ENCODE measurements at regions not wholly inside any gene's neighbourhood (a gene's known extent, or its start where the extent isn't known, plus 50 kb on each side); places are given as distances from the start of the nearest gene placed in this dataset.

DNA sequence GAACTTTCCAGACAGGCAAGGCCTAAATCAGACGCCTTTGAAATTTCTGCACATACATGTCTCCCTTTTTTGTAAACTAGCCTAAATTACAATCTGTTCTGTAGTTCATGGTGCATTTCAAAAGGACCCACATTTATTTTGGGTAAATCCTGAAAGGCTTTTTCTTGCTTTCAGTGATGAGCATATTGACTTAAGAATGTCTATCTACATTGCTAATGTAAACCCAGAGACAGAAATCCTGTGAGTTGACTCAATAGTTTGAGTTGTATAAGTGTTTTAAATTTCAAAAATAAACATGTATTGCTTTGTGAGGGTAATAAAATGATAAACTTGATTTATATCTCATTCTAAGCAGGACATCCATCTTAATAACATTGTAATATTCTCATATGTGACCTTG, 977.0 kb upstream of the NR2F2 start:
- no peaks in the 10 kb centered on the region for H3K36me3 Mint-ChIP-seq (ENCODE audit: insufficient read depth, unreplicated experiment)

DNA sequence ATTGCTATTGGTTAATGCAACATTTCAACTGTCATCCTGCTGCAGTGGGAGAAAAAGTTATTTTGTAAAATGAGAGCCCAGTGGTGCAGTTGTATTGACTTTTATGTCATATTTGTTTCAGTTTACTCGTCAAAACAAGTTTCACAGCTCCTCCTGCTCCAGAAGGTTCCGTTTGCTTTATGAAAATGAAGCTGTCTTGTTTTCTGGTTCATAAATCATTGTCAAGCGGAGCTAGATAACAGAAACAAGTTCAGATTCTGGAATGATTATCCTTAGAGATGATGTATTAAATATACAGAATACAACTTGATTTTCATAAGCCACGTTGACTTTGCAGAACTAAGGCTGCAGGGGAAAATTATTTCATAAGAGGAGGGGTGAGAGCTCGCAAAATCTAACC, 970.5 kb upstream of the NR2F2 start:
- intact Hi-C loops (cut with micrococcal nuclease): no loop called here
- DNase-seq (ENCODE audit: unreplicated experiment): no peak
- no TSS peak for BruUV-seq (replicated peaks)
- TF ChIP-seq, protein P1, sequence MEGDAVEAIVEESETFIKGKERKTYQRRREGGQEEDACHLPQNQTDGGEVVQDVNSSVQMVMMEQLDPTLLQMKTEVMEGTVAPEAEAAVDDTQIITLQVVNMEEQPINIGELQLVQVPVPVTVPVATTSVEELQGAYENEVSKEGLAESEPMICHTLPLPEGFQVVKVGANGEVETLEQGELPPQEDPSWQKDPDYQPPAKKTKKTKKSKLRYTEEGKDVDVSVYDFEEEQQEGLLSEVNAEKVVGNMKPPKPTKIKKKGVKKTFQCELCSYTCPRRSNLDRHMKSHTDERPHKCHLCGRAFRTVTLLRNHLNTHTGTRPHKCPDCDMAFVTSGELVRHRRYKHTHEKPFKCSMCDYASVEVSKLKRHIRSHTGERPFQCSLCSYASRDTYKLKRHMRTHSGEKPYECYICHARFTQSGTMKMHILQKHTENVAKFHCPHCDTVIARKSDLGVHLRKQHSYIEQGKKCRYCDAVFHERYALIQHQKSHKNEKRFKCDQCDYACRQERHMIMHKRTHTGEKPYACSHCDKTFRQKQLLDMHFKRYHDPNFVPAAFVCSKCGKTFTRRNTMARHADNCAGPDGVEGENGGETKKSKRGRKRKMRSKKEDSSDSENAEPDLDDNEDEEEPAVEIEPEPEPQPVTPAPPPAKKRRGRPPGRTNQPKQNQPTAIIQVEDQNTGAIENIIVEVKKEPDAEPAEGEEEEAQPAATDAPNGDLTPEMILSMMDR (IDR thresholded peaks at IDR 0.05; ENCODE audit: unreplicated experiment): no peak
- H3K9me3 Mint-ChIP-seq (ENCODE audit: unreplicated experiment): peaks cover 15% of the 10 kb centered on the region
- CTCF ChIA-PET: interaction anchor here (1.4 kb wide), 1 partner anchor 67 kb away, joined by 3 read pairs; no protein-coding TSS in a partner anchor
- no peak overlapping the region for H3K4me3 Mint-ChIP-seq (ENCODE audit: unreplicated experiment)
- POLR2A ChIA-PET: no interaction called here
- no peaks in the 10 kb centered on the region for H3K27me3 Mint-ChIP-seq (ENCODE audit: insufficient read depth, unreplicated experiment)
- no peaks in the 10 kb centered on the region for H3K36me3 Mint-ChIP-seq (ENCODE audit: insufficient read depth, unreplicated experiment)
- no peaks in the 10 kb centered on the region for H3K4me1 Mint-ChIP-seq (ENCODE audit: insufficient read depth, unreplicated experiment)
- no peak overlapping the region for H3K27ac Mint-ChIP-seq (ENCODE audit: low read depth, unreplicated experiment)

More for the DNA sequence above, 977.0 kb upstream of the NR2F2 start:
- no peak for DNase-seq (ENCODE audit: unreplicated experiment)
- BruUV-seq (replicated peaks): no TSS peak
- H3K27me3 Mint-ChIP-seq (ENCODE audit: insufficient read depth, unreplicated experiment): no peaks in the 10 kb centered on the region
- no peaks in the 10 kb centered on the region for H3K4me1 Mint-ChIP-seq (ENCODE audit: insufficient read depth, unreplicated experiment)
- H3K4me3 Mint-ChIP-seq (ENCODE audit: unreplicated experiment): no peak overlapping the region
- ChIA-PET CTCF (no interaction called here), POLR2A (no interaction called here)
- intact Hi-C loops (cut with micrococcal nuclease): no loop called here
- peaks cover 7% of the 10 kb centered on the region for H3K9me3 Mint-ChIP-seq (ENCODE audit: unreplicated experiment)
- no peak overlapping the region for H3K27ac Mint-ChIP-seq (ENCODE audit: low read depth, unreplicated experiment)
- TF ChIP-seq, protein P1 (IDR thresholded peaks at IDR 0.05; ENCODE audit: unreplicated experiment): no peak

- no peaks in the 10 kb centered on the region for H3K4me1 Mint-ChIP-seq (ENCODE audit: insufficient read depth, unreplicated experiment)
- intact Hi-C loops (cut with micrococcal nuclease): no loop called here
- CTCF ChIA-PET: interaction anchor here (0.6 kb wide), 1 partner anchor 774 kb away, joined by 3 read pairs; no protein-coding TSS in a partner anchor
Measured at GRCh38 chr15:95362306-95362705, 968.2 kb upstream of the NR2F2 start.

DNA sequence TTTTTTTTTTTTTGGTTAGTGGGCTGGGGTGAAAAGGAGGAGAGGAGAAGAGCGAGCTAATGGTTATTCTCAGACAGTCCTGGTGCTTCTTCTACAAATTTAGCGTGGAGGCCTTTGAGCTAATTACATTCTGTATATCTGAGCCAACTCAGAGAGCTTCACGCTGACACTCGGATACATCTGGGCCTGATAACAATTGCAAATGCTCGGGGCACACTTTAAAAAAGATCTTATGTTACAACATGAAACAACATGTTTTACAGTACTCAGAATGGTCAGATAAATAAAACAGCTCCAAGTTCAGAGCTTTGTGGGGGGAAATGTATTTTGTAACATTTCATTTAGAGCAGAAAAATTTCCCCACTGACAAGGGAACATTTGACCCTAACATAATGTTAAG, 966.9 kb upstream of the NR2F2 start:
- CTCF ChIA-PET: interaction anchor here (0.7 kb wide), 2 partner anchors 963 to 1559 kb away, joined by 3 read pairs; no protein-coding TSS in a partner anchor
- Mint-ChIP-seq H3K9me3 (ENCODE audit: unreplicated experiment) (peaks cover 8% of the 10 kb centered on the region), H3K4me3 (ENCODE audit: unreplicated experiment) (no peak overlapping the region), H3K4me1 (ENCODE audit: insufficient read depth, unreplicated experiment) (no peaks in the 10 kb centered on the region), H3K27me3 (ENCODE audit: insufficient read depth, unreplicated experiment) (no peaks in the 10 kb centered on the region), H3K36me3 (ENCODE audit: insufficient read depth, unreplicated experiment) (no peaks in the 10 kb centered on the region), H3K27ac (ENCODE audit: low read depth, unreplicated experiment) (no peak overlapping the region)
- no peak for DNase-seq (ENCODE audit: unreplicated experiment)
- POLR2A ChIA-PET: interaction anchor here (1.3 kb wide), 1 partner anchor 12 kb away, joined by 3 read pairs; no protein-coding TSS in a partner anchor
- intact Hi-C loops (cut with micrococcal nuclease): no loop called here
- BruUV-seq (replicated peaks): no TSS peak
- TF ChIP-seq, protein P1 (IDR thresholded peaks at IDR 0.05; ENCODE audit: unreplicated experiment): no peak

More at GRCh38 chr15:95362306-95362705, 968.2 kb upstream of the NR2F2 start:
- H3K36me3 Mint-ChIP-seq (ENCODE audit: insufficient read depth, unreplicated experiment): no peaks in the 10 kb centered on the region
- peaks cover 13% of the 10 kb centered on the region for H3K9me3 Mint-ChIP-seq (ENCODE audit: unreplicated experiment)
- no TSS peak for BruUV-seq (replicated peaks)
- H3K27me3 Mint-ChIP-seq (ENCODE audit: insufficient read depth, unreplicated experiment): no peaks in the 10 kb centered on the region
- TF ChIP-seq, protein P1 (IDR thresholded peaks at IDR 0.05; ENCODE audit: unreplicated experiment): no peak
- H3K4me3 Mint-ChIP-seq (ENCODE audit: unreplicated experiment): no peak overlapping the region
- no peak for DNase-seq (ENCODE audit: unreplicated experiment)
- POLR2A ChIA-PET: no interaction called here
- no peak overlapping the region for H3K27ac Mint-ChIP-seq (ENCODE audit: low read depth, unreplicated experiment)

All from MCF 10A (cell line).